ENCODE measurements at regions not wholly inside any gene's neighbourhood (a gene's known extent, or its start where the extent isn't known, plus 50 kb on each side); places are given as distances from the start of the nearest gene placed in this dataset.

- H3K4me1 Mint-ChIP-seq = peaks cover 94% of the 10 kb centered on the region
- POLR2A ChIA-PET = interaction anchor here (0.5 to 7.8 kb wide), 13 partner anchors 9 to 125 kb away, joined by 4 to 291 read pairs (median 11); partner anchors contain the start of gene CCND2
These were observed 126.5 kb upstream of the CCND2 start for GRCh38 chr12:4147031-4147481.

GRCh38 chr12:4145990-4146859 is 127.3 kb upstream of the CCND2 start:
- H3K4me3 Mint-ChIP-seq = peak overlapping the region; percentile 57
- H3K27me3 Mint-ChIP-seq = no peaks in the 10 kb centered on the region
- intact Hi-C loops (cut with micrococcal nuclease) = loop anchor here (1.0 to 5.0 kb wide), 3 partner anchors 7 to 274 kb away; partner anchors contain the start of genes PARP11 and TIGAR
- peak overlapping the region; percentile 92 for H3K27ac Mint-ChIP-seq
- DNase-seq (peak; percentile 37), ATAC-seq (ENCODE audit: low read depth) (peak; percentile 41)
- no peak for TF ChIP-seq CTCF (IDR thresholded peaks at IDR 0.05)
- H3K36me3 Mint-ChIP-seq (ENCODE audit: low read depth) = no peaks in the 10 kb centered on the region
- POLR2A ChIA-PET = interaction anchor here (0.6 to 7.8 kb wide), 22 partner anchors 8 to 126 kb away, joined by 3 to 291 read pairs (median 5); partner anchors contain the start of gene CCND2
- peaks cover 91% of the 10 kb centered on the region for H3K4me1 Mint-ChIP-seq
- CTCF ChIA-PET = interaction anchor here (0.8 to 2.6 kb wide), 8 partner anchors 22 to 130 kb away, joined by 3 to 14 read pairs (median 4); partner anchors contain the start of gene CCND2
- no peaks in the 10 kb centered on the region for H3K9me3 Mint-ChIP-seq

More at GRCh38 chr12:4147031-4147481, 126.5 kb upstream of the CCND2 start:
- DNase-seq = no peak
- TF ChIP-seq CTCF (IDR thresholded peaks at IDR 0.05) = no peak
- H3K27ac Mint-ChIP-seq = peak overlapping the region; percentile 92
- intact Hi-C loops (cut with micrococcal nuclease) = loop anchor here (5.0 kb wide), 2 partner anchors 175 to 275 kb away; partner anchors contain the start of genes PARP11 and TIGAR
- peaks cover 2% of the 10 kb centered on the region for H3K36me3 Mint-ChIP-seq (ENCODE audit: low read depth)
- ATAC-seq (ENCODE audit: low read depth) = no peak
- CTCF ChIA-PET = interaction anchor here (1.0 to 2.6 kb wide), 6 partner anchors 9 to 130 kb away, joined by 3 to 14 read pairs (median 4); partner anchors contain the start of gene CCND2
- no peaks in the 10 kb centered on the region for H3K27me3 Mint-ChIP-seq
- peak overlapping the region; percentile 57 for H3K4me3 Mint-ChIP-seq
- no peaks in the 10 kb centered on the region for H3K9me3 Mint-ChIP-seq

- intact Hi-C loops (cut with micrococcal nuclease) = loop anchor here (1.0 to 5.0 kb wide), 3 partner anchors 9 to 272 kb away; partner anchors contain the start of genes PARP11 and TIGAR
- Mint-ChIP-seq H3K9me3 (no peaks in the 10 kb centered on the region), H3K27ac (peak overlapping the region; percentile 92), H3K4me3 (no peak overlapping the region), H3K27me3 (no peaks in the 10 kb centered on the region), H3K4me1 (peaks cover 82% of the 10 kb centered on the region), H3K36me3 (ENCODE audit: low read depth) (no peaks in the 10 kb centered on the region)
- ATAC-seq (ENCODE audit: low read depth) = no peak
- DNase-seq = no peak
- POLR2A ChIA-PET = interaction anchor here (0.6 to 7.8 kb wide), 6 partner anchors 20 to 128 kb away, joined by 3 to 291 read pairs (median 16); partner anchors contain the start of gene CCND2
- TF ChIP-seq CTCF (IDR thresholded peaks at IDR 0.05) = no peak
- CTCF ChIA-PET = interaction anchor here (1.2 to 3.5 kb wide), 6 partner anchors 37 to 132 kb away, joined by 4 to 22 read pairs (median 8); no protein-coding TSS in a partner anchor
These were observed 128.9 kb upstream of the CCND2 start for GRCh38 chr12:4144676-4145075.

GRCh38 chr12:4143896-4144295 is 129.7 kb upstream of the CCND2 start:
- Mint-ChIP-seq H3K36me3 (ENCODE audit: low read depth) (no peaks in the 10 kb centered on the region), H3K4me1 (peaks cover 85% of the 10 kb centered on the region), H3K27me3 (no peaks in the 10 kb centered on the region), H3K4me3 (peak overlapping the region; percentile 12), H3K9me3 (no peaks in the 10 kb centered on the region), H3K27ac (peak overlapping the region; percentile 92)
- ChIA-PET CTCF (interaction anchor here (0.7 to 3.5 kb wide), 7 partner anchors 10 to 133 kb away, joined by 3 to 22 read pairs (median 5); no protein-coding TSS in a partner anchor), POLR2A (interaction anchor here (0.6 to 7.8 kb wide), 9 partner anchors 8 to 149 kb away, joined by 3 to 291 read pairs (median 5); partner anchors contain the start of gene CCND2)
- TF ChIP-seq CTCF (IDR thresholded peaks at IDR 0.05) = no peak
- no peak for DNase-seq
- ATAC-seq (ENCODE audit: low read depth) = no peak
- intact Hi-C loops (cut with micrococcal nuclease) = no loop called here

Measured in activated B cell treated with CpG ODN at 0.5 μM for 24 hours (primary cell).